GM10266 (cell line): ENCODE measurements at regions not wholly inside any gene's neighbourhood (a gene's known extent, or its start where the extent isn't known, plus 50 kb on each side); places are given as distances from the start of the nearest gene placed in this dataset.

ENCODE experiments used
- DNase-seq: peaks from one replicate; pipeline ENCODE4 v3.0.0; 2012; ENCODE audit errors: extremely low spot score
- TF ChIP-seq, protein P1 (sequence below): IDR thresholded peaks from 2 replicates; pipeline ENCODE4 v1.5.1; 2012; ENCODE audit warnings: mild to moderate bottlenecking, low read depth; ENCODE audit not compliant: control insufficient read depth, insufficient read depth; ENCODE audit errors: missing control alignments

DNA sequence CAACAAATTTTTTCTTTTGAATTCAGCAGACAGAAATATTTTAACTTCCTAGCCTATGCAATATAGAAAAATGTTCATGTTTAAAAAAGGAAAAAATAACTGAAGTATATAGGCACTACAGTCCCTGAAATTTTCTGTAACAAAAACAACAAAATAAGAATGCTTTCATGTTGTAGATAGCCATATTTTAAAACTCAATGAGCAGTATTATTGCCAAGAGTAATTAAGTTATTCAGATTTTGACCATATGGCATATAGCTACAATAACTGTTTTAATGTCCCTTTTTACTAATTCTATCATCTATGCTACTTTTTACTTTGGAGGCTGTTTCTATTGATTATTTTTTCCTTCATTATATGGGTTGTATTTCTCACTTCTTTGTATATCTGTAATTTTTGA, 283.3 kb upstream of the RIMS1 start:
- TF ChIP-seq, protein P1, sequence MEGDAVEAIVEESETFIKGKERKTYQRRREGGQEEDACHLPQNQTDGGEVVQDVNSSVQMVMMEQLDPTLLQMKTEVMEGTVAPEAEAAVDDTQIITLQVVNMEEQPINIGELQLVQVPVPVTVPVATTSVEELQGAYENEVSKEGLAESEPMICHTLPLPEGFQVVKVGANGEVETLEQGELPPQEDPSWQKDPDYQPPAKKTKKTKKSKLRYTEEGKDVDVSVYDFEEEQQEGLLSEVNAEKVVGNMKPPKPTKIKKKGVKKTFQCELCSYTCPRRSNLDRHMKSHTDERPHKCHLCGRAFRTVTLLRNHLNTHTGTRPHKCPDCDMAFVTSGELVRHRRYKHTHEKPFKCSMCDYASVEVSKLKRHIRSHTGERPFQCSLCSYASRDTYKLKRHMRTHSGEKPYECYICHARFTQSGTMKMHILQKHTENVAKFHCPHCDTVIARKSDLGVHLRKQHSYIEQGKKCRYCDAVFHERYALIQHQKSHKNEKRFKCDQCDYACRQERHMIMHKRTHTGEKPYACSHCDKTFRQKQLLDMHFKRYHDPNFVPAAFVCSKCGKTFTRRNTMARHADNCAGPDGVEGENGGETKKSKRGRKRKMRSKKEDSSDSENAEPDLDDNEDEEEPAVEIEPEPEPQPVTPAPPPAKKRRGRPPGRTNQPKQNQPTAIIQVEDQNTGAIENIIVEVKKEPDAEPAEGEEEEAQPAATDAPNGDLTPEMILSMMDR: no peak
- no peak for DNase-seq

DNA sequence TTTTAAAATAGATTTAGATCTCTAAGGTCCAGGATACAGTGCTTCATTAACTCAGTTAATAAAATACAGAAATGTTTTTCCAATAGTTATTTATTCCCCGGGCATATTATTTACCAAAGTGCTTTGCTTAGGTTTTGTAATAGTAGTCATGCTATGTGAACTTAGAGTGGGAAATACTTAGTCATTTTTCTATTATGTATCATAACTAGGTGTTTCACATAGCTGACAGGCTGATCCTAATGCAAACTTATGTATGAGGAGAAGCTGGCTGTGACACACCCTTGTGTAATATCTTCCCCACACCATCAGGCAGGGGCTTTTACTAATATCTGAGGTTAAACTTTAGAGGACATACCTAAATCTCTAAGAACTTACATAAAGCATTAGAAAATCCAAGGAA, 277.7 kb upstream of the RIMS1 start:
- no peak for DNase-seq
- TF ChIP-seq, protein P1: no peak

DNA sequence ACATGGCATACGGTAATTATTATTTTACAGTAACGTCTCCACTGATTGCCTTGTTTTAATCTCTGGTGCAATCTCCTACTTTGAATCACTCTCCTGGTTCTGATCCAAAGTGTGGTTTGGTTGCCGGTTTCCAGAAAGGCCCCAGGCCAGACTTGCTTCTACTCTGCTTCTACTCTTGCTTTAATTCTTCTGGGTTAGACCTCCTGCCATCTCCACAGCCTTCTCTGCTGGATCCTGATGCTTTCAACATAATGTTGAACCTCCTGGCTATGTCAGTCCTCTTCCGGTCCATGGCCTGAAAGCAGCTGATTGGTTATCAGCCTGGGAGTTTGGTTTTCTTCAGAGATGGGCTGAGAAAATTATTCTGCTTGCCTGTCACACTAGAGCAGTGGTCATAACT, 266.5 kb upstream of the RIMS1 start:
- no peak for DNase-seq
- TF ChIP-seq, protein P1: no peak

DNA sequence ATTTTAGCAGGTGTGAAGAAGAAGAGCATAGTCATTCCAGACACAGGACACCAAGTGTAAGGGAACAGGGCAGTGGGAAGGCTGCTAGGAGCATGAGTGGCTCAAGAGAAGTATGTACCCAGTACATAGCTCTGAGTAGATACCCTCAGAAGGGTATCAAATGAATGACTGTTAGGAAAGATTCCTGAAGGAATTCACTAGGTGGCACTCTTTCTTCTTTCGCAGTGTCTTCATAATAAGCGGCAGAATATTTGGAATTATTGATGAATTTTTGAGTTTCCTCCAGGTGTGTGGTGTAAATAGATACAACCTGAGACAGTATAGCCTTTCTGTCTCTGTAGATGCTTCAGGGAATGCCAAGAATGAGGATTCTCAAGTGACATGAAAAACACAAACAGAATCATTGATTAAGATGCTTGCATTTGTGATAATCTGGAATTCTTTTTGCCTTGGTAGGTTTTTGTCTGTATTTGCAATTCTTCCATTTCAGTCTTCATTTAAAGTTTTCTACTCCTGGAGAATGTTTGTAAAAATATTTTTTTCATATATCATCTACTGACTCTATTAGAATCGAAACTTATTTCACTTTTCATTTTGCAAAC, 264.3 kb upstream of the RIMS1 start:
- DNase-seq: no peak

DNA sequence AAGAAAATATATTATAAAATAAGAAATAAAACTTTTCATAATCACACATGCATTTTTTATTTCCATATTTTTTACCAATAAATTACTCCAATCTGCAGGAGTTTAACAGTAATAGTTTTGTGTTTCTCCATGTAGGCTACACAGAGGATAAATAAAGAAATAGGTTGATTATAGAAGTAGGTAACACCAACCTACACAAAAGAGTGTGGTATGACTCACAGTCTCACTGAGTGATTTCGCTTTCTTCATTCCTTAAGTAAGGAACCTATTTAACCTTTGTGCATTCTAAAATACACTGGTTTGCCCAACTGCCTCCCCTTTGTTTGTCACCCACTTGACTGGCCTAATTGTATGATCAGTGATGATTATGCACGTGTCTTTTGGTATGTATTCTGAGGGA, 244.2 kb upstream of the RIMS1 start:
- DNase-seq: no peak
- TF ChIP-seq, protein P1: no peak

More for the DNA sequence above, 264.3 kb upstream of the RIMS1 start:
- TF ChIP-seq, protein P1: peak; percentile 38

DNA sequence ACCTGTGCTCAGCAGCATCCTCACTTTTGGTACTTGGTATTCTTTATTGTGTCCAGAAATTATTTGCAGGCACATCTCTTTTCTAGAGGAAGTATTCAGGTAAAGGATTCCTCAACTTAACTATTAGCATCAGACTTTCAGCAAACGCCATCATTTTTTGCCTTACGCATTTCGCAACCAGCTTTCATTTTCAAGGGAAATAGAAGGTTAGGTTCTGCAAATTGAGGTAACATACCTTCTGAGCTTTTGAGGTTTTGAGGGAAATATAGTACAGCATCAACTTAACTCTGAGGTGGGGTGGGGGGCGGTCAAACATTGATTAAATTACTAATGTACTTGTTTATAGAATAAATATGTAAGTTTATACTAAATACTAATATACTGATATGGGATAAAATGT, 243.6 kb upstream of the RIMS1 start:
- no peak for DNase-seq
- TF ChIP-seq, protein P1: no peak

DNA sequence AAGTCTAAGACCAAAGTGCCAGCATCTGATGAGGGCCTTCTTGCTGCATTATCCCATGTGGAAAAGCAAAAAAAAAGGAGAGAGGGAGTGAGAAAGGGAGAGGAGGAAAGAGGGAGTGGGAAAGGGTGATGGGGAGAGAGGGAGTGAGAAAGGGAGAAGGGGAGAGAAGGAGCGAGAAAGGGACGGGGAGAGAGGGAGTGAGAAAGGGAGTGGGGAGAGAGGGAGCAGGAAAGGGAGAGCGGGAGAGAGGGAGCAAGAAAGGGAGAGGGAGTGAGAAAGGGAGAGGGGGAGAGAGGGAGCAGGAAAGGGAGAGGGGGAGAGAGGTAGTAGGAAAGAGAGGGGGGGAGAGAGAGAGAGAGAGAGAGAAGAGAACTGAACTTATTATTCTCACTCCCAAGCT, 241.1 kb upstream of the RIMS1 start:
- no peak for DNase-seq
- TF ChIP-seq, protein P1: no peak
